ENCODE measurements at regions not wholly inside any gene's neighbourhood (a gene's known extent, or its start where the extent isn't known, plus 50 kb on each side); places are given as distances from the start of the nearest gene placed in this dataset.

GRCh38 chr18:69349912-69350597, 50.6 kb upstream of the DOK6 start:
- no peaks in the 10 kb centered on the region for H3K9me3 ChIP-seq (ENCODE audit: control insufficient read depth, insufficient read depth, low read depth, low read length)
- no peak for DNase-seq (ENCODE audit: low read depth, low spot score)
- ChIA-PET POLR2A (no interaction called here), CTCF (no interaction called here)
- in situ Hi-C loops (cut with HindIII; ENCODE audit: low pct_unique_long_range_greater_than_20kb, low sequenced_read_pairs) (no loop called here), intact Hi-C loops (cut with micrococcal nuclease; ENCODE audit: unreplicated experiment) (no loop called here)
- H3K36me3 ChIP-seq (ENCODE audit: control insufficient read depth, insufficient read depth, low read length), result no peaks in the 10 kb centered on the region
- H3K27ac ChIP-seq (ENCODE audit: low read length), result no peak overlapping the region
- H3K4me3 ChIP-seq (ENCODE audit: low read depth in 2 of 2, low read length in 2 of 2), result no peak overlapping the region
- BruUV-seq (replicated peaks), result no TSS peak
- TF ChIP-seq CTCF (IDR thresholded peaks at IDR 0.05), result no peak
- no peak for TF ChIP-seq TCF7L2 (IDR thresholded peaks at IDR 0.05; ENCODE audit: low read depth, low read length)
- TF ChIP-seq POLR2AphosphoS5 (IDR thresholded peaks at IDR 0.05; ENCODE audit: low read depth, low read length), result no peak
- TF ChIP-seq SIN3A (IDR thresholded peaks at IDR 0.05; ENCODE audit: borderline replicate concordance, insufficient read depth, low read depth, low read length), result no peak
- TF ChIP-seq REST (IDR thresholded peaks at IDR 0.05; ENCODE audit: insufficient read depth in 1 of 2, low read depth in 2 of 2, low read length in 1 of 2), result no peak
- H3K27me3 ChIP-seq (ENCODE audit: control insufficient read depth, insufficient read depth, low read length), result no peaks in the 10 kb centered on the region
- H3K4me1 ChIP-seq (ENCODE audit: control insufficient read depth, insufficient read depth, low read length), result no peaks in the 10 kb centered on the region
- no peak for ATAC-seq

Data from Panc1 (cell line).